Gastroesophageal sphincter (tissue), 4 donors: ENCODE measurements at regions not wholly inside any gene's neighbourhood (a gene's known extent, or its start where the extent isn't known, plus 50 kb on each side); places are given as distances from the start of the nearest gene placed in this dataset.

Source experiments
- ATAC-seq: fragments of 150-250 bp; one replicate; pipeline ENCODE4 v1.9.1; 2016; ENCODE audit warnings: mild to moderate bottlenecking, moderate library complexity
- H3K27ac ChIP-seq, 4 donors: fragments of 200-600 bp; sonication (generic) in 3 of 4; 1 replicate in 3 of 4; 2 replicates in 1 of 4; pipeline ENCODE4 v1.5.1; 2016 to 2019
- H3K27me3 ChIP-seq: fragments of 200-600 bp; sonication (generic); one replicate; pipeline ENCODE4 v1.5.1; 2019
- H3K36me3 ChIP-seq, 2 donors: fragments of 200-600 bp; sonication (generic); one replicate each; pipeline ENCODE4 v1.5.1; 2019; ENCODE audit warnings: control low read depth in 1 of 2
- H3K4me1 ChIP-seq, 3 donors: fragments of 200-600 bp; sonication (generic); 1 replicate in 2 of 3; 2 replicates in 1 of 3; pipeline ENCODE4 v1.5.1; 2016 to 2019; ENCODE audit warnings: control low read depth in 2 of 3
- H3K4me3 ChIP-seq, 2 donors: fragments of 200-600 bp; sonication (generic); one replicate each; pipeline ENCODE4 v1.5.1; 2019; ENCODE audit warnings: mild to moderate bottlenecking in 1 of 2, moderate library complexity in 1 of 2
- H3K9me3 ChIP-seq, 3 donors: fragments of 200-600 bp; sonication (generic); one replicate each; pipeline ENCODE4 v1.5.1; 2017 to 2019; ENCODE audit warnings: control low read depth in 2 of 3
- CTCF ChIP-seq, 4 experiments: fragments of 200-600 bp in 2 of 4; fragments of 450-650 bp in 2 of 4; sonication (generic) in 1 of 4; IDR thresholded peaks; one replicate each; pipeline ENCODE4 v1.5.1; 2017 to 2019; ENCODE audit warnings: antibody characterized with exemption in 4 of 4, mild to moderate bottlenecking in 2 of 4, moderate library complexity in 2 of 4
- EP300 ChIP-seq: sonication (generic); formaldehyde crosslinking; IDR thresholded peaks from one replicate; pipeline ENCODE4 v1.6.1; 2017; ENCODE audit warnings: antibody characterized with exemption, mild to moderate bottlenecking
- POLR2A ChIP-seq, 2 donors: fragments of 450-650 bp; IDR thresholded peaks; one replicate each; pipeline ENCODE4 v1.6.1; 2017; ENCODE audit warnings: antibody characterized with exemption in 2 of 2, mild to moderate bottlenecking in 2 of 2, moderate library complexity in 1 of 2
- POLR2AphosphoS5 ChIP-seq: sonication (generic); formaldehyde crosslinking; IDR thresholded peaks from one replicate; pipeline ENCODE4 v1.6.1; 2017; ENCODE audit warnings: antibody characterized with exemption
- WGBS, 2 donors: methylation state at CpG; one replicate each; pipeline ENCODE4 v1.1.5; 2018; ENCODE audit warnings: low coverage in 1 of 2; 5-methylcytosine and 5-hydroxymethylcytosine counted together

- TF ChIP-seq POLR2AphosphoS5 (peak; percentile 45), POLR2A (IDR thresholded peaks at IDR 0.05) (no peak)
- H3K4me3 ChIP-seq, result no peak overlapping the region
- ATAC-seq, result peak; percentile 62
- H3K9me3 ChIP-seq, result no peaks in the 10 kb centered on the region
- H3K36me3 ChIP-seq, result peaks cover 0 to 4% of the 10 kb centered on the region in 2 donors
- peak overlapping the region in 2 of 4 donors; percentile 27 to 33 for H3K27ac ChIP-seq
- no peaks in the 10 kb centered on the region for H3K27me3 ChIP-seq
- WGBS, 2 donors, result 53 to 75% methylated on average over 4 of the region's 4 CpGs
- H3K4me1 ChIP-seq, result peaks cover 0 to 40% (median 8%) of the 10 kb centered on the region in 3 donors
Observed at GRCh38 chr9:121584421-121584820, 67.0 kb upstream of the DAB2IP start.

DNA sequence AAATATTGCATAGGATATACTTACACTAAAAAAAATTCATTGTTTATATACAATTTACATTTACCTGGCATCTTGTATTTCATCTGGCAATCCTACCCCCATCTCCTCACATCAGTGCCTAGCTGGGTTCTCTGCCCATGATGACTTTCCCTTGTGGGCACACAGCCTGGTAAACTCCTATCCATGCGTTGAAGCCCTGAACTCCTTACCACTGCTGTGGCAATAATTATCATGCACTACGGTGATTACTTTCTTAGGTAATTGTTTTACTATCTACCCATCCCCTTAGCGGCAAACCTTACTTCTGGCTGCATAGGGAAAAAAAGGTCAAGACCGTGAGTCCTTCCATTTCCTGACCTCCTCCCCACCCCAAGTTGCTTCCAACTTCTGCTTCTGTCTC, 63.6 kb upstream of the DAB2IP start:
- H3K27me3 ChIP-seq, result no peaks in the 10 kb centered on the region
- peaks cover 0 to 16% (median 0%) of the 10 kb centered on the region in 3 donors for H3K4me1 ChIP-seq
- no peak for ATAC-seq
- WGBS, 2 donors, result 93 to 95% methylated on average over 3 to 4 of the region's 4 CpGs
- no peak for TF ChIP-seq POLR2AphosphoS5
- H3K9me3 ChIP-seq, result no peaks in the 10 kb centered on the region
- peaks cover 0 to 18% of the 10 kb centered on the region in 2 donors for H3K36me3 ChIP-seq
- no peak overlapping the region for H3K4me3 ChIP-seq
- no peak overlapping the region for H3K27ac ChIP-seq

- Histone ChIP-seq H3K36me3 (peaks cover 0 to 18% of the 10 kb centered on the region in 2 donors), H3K4me3 (no peak overlapping the region), H3K9me3 (no peaks in the 10 kb centered on the region), H3K4me1 (peaks cover 0 to 8% (median 0%) of the 10 kb centered on the region in 3 donors), H3K27me3 (no peaks in the 10 kb centered on the region), H3K27ac (no peak overlapping the region)
- no peak for ATAC-seq
- WGBS, 2 donors, result 85 to 100% methylated on average over 2 of the region's 5 CpGs
- TF ChIP-seq POLR2A (IDR thresholded peaks at IDR 0.05) (no peak), CTCF (IDR thresholded peaks at IDR 0.05) (no peak), POLR2AphosphoS5 (no peak), EP300 (no peak)
Observed at GRCh38 chr9:121589986-121590385, 61.4 kb upstream of the DAB2IP start.

DNA sequence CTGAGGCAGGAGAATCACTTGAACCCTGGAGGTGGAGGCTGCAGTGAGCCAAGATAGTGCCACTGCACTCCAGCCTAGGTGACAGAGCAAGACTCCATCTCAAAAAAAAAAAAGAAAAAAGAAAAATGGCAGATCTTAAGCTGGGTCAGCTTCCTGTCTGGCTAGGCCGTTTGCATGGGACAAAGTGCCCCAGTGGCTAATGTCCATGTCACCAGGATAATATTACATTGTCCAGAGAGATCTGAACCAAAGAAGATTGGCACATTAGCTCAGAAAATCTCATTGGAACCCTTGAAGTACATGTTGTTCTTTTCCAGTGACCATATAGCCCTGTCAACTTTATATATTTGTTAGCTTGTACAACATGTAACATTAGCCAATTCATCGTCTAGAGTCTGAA, 59.2 kb upstream of the DAB2IP start:
- Histone ChIP-seq H3K27me3 (no peaks in the 10 kb centered on the region), H3K4me1 (peaks cover 0 to under 1% (median 0%) of the 10 kb centered on the region in 3 donors), H3K36me3 (peaks cover 0 to 18% of the 10 kb centered on the region in 2 donors), H3K4me3 (no peak overlapping the region), H3K9me3 (peaks cover 0 to 4% (median 0%) of the 10 kb centered on the region in 3 donors), H3K27ac (no peak overlapping the region)
- ATAC-seq, result no peak
- no peak for TF ChIP-seq EP300
- no peak for TF ChIP-seq POLR2A (IDR thresholded peaks at IDR 0.05)
- TF ChIP-seq CTCF (IDR thresholded peaks at IDR 0.05), result no peak
- TF ChIP-seq POLR2AphosphoS5, result no peak
- WGBS, 2 donors, result 78 to 88% methylated on average over 2 of the region's 2 CpGs

GRCh38 chr9:121593066-121593465, 58.4 kb upstream of the DAB2IP start:
- 93 to 96% methylated on average over 4 to 7 of the region's 7 CpGs for WGBS, 2 donors

More at GRCh38 chr9:121593066-121593465, 58.4 kb upstream of the DAB2IP start:
- no peak for ATAC-seq
- Histone ChIP-seq H3K27me3 (no peaks in the 10 kb centered on the region), H3K27ac (no peak overlapping the region), H3K9me3 (peaks cover 0 to 12% (median 0%) of the 10 kb centered on the region in 3 donors), H3K4me3 (no peak overlapping the region), H3K36me3 (peaks cover 0 to 18% of the 10 kb centered on the region in 2 donors), H3K4me1 (peaks cover 0 to 9% (median 0%) of the 10 kb centered on the region in 3 donors)
- no peak for TF ChIP-seq POLR2AphosphoS5
- TF ChIP-seq POLR2A (IDR thresholded peaks at IDR 0.05), result no peak
- no peak for TF ChIP-seq CTCF (IDR thresholded peaks at IDR 0.05)
- TF ChIP-seq EP300, result no peak
